ENCODE measurements at regions not wholly inside any gene's neighbourhood (a gene's known extent, or its start where the extent isn't known, plus 50 kb on each side); places are given as distances from the start of the nearest gene placed in this dataset.

DNA sequence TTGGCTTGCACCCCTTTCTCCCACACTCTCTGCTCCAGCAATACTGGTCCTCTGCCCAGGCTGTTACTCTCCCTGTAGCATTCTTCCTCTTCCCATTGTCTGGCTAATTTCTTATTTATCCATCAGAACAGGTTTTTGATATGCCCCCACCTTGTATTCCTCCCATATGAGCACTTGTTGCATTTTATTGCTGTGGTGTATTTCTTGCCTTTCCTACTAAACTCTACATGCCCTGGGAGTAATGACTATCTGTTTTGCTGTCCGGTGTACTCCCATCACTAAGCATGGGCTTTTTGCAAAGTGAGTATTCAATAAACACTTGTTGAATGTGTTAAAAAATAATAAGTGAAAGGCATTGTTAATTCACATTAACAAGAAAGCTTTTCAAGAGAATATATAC is 104.3 kb upstream of the RANBP3L start:
- no peak for TF ChIP-seq ELK1 (IDR thresholded peaks at IDR 0.05; ENCODE audit: low read depth, low read length)
- TF ChIP-seq, protein P1, sequence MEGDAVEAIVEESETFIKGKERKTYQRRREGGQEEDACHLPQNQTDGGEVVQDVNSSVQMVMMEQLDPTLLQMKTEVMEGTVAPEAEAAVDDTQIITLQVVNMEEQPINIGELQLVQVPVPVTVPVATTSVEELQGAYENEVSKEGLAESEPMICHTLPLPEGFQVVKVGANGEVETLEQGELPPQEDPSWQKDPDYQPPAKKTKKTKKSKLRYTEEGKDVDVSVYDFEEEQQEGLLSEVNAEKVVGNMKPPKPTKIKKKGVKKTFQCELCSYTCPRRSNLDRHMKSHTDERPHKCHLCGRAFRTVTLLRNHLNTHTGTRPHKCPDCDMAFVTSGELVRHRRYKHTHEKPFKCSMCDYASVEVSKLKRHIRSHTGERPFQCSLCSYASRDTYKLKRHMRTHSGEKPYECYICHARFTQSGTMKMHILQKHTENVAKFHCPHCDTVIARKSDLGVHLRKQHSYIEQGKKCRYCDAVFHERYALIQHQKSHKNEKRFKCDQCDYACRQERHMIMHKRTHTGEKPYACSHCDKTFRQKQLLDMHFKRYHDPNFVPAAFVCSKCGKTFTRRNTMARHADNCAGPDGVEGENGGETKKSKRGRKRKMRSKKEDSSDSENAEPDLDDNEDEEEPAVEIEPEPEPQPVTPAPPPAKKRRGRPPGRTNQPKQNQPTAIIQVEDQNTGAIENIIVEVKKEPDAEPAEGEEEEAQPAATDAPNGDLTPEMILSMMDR (IDR thresholded peaks at IDR 0.05 in 2 of 3, conservative IDR thresholded peaks at IDR 0.05 in 1 of 3; ENCODE audit: control insufficient read depth in 2 of 3, extremely low read depth in 1 of 3, insufficient read depth in 1 of 3, low read depth in 3 of 3, low read length in 3 of 3) = no peak
- TF ChIP-seq SIX5 (IDR thresholded peaks at IDR 0.05; ENCODE audit: low read depth, low read length, severe bottlenecking) = no peak
- no peak for TF ChIP-seq ESRRA (IDR thresholded peaks at IDR 0.05; ENCODE audit: low read length)
- TF ChIP-seq EP300 (IDR thresholded peaks at IDR 0.05; ENCODE audit: borderline replicate concordance in 1 of 2, control insufficient read depth in 1 of 2, low read depth in 2 of 2, low read length in 2 of 2) = no peak
- TF ChIP-seq BCL11A (IDR thresholded peaks at IDR 0.05; ENCODE audit: low read depth, low read length) = no peak
- TF ChIP-seq ASH2L (IDR thresholded peaks at IDR 0.05; ENCODE audit: borderline replicate concordance, low read depth) = no peak
- TF ChIP-seq EZH2 (IDR thresholded peaks at IDR 0.05; ENCODE audit: borderline replicate concordance, control insufficient read depth, low read depth, low read length) = no peak
- TF ChIP-seq MYB (IDR thresholded peaks at IDR 0.05; ENCODE audit: borderline replicate concordance, low read depth, low read length) = no peak
- no peak for TF ChIP-seq ATF3 (IDR thresholded peaks at IDR 0.05; ENCODE audit: borderline replicate concordance, extremely low read depth, low read depth, low read length)
- TF ChIP-seq EED (IDR thresholded peaks at IDR 0.05; ENCODE audit: low read depth) = no peak
